ENCODE measurements at regions not wholly inside any gene's neighbourhood (a gene's known extent, or its start where the extent isn't known, plus 50 kb on each side); places are given as distances from the start of the nearest gene placed in this dataset.

GRCh38 chr16:8292271-8292670 is 298.0 kb downstream of the TMEM114 start:
- no peak for TF ChIP-seq SIN3A (IDR thresholded peaks at IDR 0.05; ENCODE audit: borderline replicate concordance, insufficient read depth, low read length)
- TF ChIP-seq REST (IDR thresholded peaks at IDR 0.05; ENCODE audit: insufficient read depth in 1 of 2, low read depth in 2 of 2, low read length in 2 of 2): no peak
- no peak for TF ChIP-seq FOXP2 (optimal IDR thresholded peaks at IDR 0.05; ENCODE audit: borderline replicate concordance, extremely low read depth, extremely low read length, insufficient read depth)
- TF ChIP-seq TAF1 (IDR thresholded peaks at IDR 0.05; ENCODE audit: borderline replicate concordance, insufficient read depth, low read length): no peak
- no peak for TF ChIP-seq POLR2AphosphoS5 (IDR thresholded peaks at IDR 0.05; ENCODE audit: low read depth, low read length)

- TF ChIP-seq SIN3A (IDR thresholded peaks at IDR 0.05; ENCODE audit: borderline replicate concordance, insufficient read depth, low read length) (no peak), TAF1 (IDR thresholded peaks at IDR 0.05; ENCODE audit: borderline replicate concordance, insufficient read depth, low read length) (no peak), REST (IDR thresholded peaks at IDR 0.05; ENCODE audit: insufficient read depth in 1 of 2, low read depth in 2 of 2, low read length in 2 of 2) (no peak), POLR2AphosphoS5 (IDR thresholded peaks at IDR 0.05; ENCODE audit: low read depth, low read length) (no peak), FOXP2 (optimal IDR thresholded peaks at IDR 0.05; ENCODE audit: borderline replicate concordance, extremely low read depth, extremely low read length, insufficient read depth) (no peak)
Measured at GRCh38 chr16:8286348-8286747, 304.0 kb downstream of the TMEM114 start.

- TF ChIP-seq POLR2AphosphoS5 (IDR thresholded peaks at IDR 0.05; ENCODE audit: low read depth, low read length) (no peak), TAF1 (IDR thresholded peaks at IDR 0.05; ENCODE audit: borderline replicate concordance, insufficient read depth, low read length) (no peak), SIN3A (IDR thresholded peaks at IDR 0.05; ENCODE audit: borderline replicate concordance, insufficient read depth, low read length) (no peak)
Measured at GRCh38 chr16:8283195-8283594, 307.1 kb downstream of the TMEM114 start.

GRCh38 chr16:8278031-8278580 is 312.2 kb downstream of the TMEM114 start:
- no peak for TF ChIP-seq FOXP2 (optimal IDR thresholded peaks at IDR 0.05; ENCODE audit: borderline replicate concordance, extremely low read depth, extremely low read length, insufficient read depth)
- TF ChIP-seq POLR2AphosphoS5 (IDR thresholded peaks at IDR 0.05; ENCODE audit: low read depth, low read length): no peak

DNA sequence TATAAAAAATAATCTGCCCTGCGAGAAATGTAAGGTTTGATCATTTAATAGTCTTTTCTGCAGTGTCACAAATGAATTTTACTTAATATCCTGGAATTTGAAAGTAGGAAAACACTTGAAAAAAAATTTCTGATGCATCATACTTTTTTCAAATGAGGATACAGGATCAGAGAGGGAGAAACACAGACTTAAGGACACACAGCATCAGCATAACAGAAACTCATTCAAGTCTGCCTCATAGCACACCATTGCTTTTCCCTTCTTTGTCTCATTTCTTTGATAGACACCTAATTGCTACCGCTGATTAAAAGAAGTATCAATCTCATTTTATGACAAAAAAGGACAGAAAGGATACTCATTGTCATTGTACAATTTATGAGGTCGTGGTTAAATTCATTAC is 319.0 kb downstream of the TMEM114 start:
- no peak for TF ChIP-seq TAF1 (IDR thresholded peaks at IDR 0.05; ENCODE audit: borderline replicate concordance, insufficient read depth, low read length)
- no peak for TF ChIP-seq POLR2AphosphoS5 (IDR thresholded peaks at IDR 0.05; ENCODE audit: low read depth, low read length)
- no peak for TF ChIP-seq REST (IDR thresholded peaks at IDR 0.05; ENCODE audit: insufficient read depth in 1 of 2, low read depth in 2 of 2, low read length in 2 of 2)
- no peak for TF ChIP-seq FOXP2 (optimal IDR thresholded peaks at IDR 0.05; ENCODE audit: borderline replicate concordance, extremely low read depth, extremely low read length, insufficient read depth)

DNA sequence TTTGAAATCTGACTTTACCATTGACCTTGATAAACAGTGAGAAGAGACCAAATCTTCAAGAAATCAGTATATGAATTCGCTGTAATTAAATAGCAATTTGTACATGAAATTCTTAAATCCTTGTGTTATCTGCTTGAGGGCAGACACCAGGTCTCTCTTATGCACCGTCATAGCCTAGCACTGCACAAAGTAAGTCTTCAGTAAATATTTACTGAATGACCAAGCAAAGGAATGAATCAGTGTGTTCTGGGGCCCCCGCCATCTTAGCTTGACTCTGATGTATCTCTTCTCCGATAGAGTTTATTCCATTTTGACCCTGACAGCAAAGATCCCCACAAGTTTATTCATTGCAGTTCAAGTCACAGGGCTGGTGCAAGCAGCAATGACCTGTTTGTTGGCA is 328.0 kb downstream of the TMEM114 start:
- no peak for TF ChIP-seq FOXP2 (optimal IDR thresholded peaks at IDR 0.05; ENCODE audit: borderline replicate concordance, extremely low read depth, extremely low read length, insufficient read depth)

DNA sequence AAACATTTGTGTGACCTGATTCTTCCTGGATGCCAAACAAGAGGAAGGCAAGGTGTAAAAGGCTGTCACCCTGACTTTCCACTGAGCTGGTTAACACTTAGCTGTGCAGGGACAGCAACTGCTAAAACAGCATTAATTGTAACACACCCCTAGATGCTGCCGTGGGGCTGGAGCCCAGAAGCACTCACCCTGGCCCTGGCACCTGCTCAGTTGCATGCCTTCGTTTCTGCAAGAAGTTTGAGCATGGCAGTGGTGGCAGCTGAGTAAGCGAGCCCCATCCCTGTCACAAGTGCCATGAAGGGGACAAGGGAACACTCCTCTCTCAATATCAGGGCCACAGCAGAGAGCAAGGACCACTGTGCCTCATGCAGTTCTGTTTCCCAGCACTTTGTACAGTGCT is 330.2 kb downstream of the TMEM114 start:
- TF ChIP-seq TAF1 (IDR thresholded peaks at IDR 0.05; ENCODE audit: borderline replicate concordance, insufficient read depth, low read length) (no peak), FOXP2 (optimal IDR thresholded peaks at IDR 0.05; ENCODE audit: borderline replicate concordance, extremely low read depth, extremely low read length, insufficient read depth) (no peak), SIN3A (IDR thresholded peaks at IDR 0.05; ENCODE audit: borderline replicate concordance, insufficient read depth, low read length) (no peak), REST (IDR thresholded peaks at IDR 0.05; ENCODE audit: insufficient read depth in 1 of 2, low read depth in 2 of 2, low read length in 2 of 2) (no peak), POLR2AphosphoS5 (IDR thresholded peaks at IDR 0.05; ENCODE audit: low read depth, low read length) (no peak)

Data from PFSK-1 (cell line).